GM21381 (cell line): ENCODE measurements at regions not wholly inside any gene's neighbourhood (a gene's known extent, or its start where the extent isn't known, plus 50 kb on each side); places are given as distances from the start of the nearest gene placed in this dataset.

Experiments
- ATAC-seq: cut with Tn5 transposase; IDR thresholded peaks from one replicate; pipeline ENCODE4 v1.9.1; 2021; ENCODE audit warnings: mild to moderate bottlenecking, moderate library complexity; ENCODE audit not compliant: unreplicated experiment

- ATAC-seq, result no peak
Measured at GRCh38 chr2:235139956-235140800, 188.4 kb downstream of the SH3BP4 start.

- no peak for ATAC-seq
Measured at GRCh38 chr2:235140801-235141081, 188.9 kb downstream of the SH3BP4 start.

- no peak for ATAC-seq
Measured at GRCh38 chr2:235141411-235142128, 189.8 kb downstream of the SH3BP4 start.

DNA sequence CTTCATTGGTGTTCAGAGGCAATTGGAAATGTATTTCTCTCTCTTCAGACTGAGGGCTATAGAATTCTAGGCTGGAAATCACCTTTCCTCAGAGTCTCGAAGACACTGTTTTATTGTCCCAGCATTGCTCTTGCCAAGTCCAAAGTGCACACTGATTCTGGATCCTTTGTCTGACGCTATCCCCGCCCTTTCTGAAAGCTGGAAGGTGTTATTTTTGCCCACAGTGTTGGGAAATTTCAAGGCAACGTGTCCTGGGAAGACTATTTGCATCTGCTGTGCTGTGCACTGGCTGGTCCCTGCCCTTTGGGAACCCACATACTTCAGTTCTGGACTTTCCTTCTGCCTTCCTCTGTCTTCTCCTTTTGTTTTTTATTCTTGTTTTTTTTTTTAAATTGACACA is 190.8 kb downstream of the SH3BP4 start:
- ATAC-seq, result no peak

DNA sequence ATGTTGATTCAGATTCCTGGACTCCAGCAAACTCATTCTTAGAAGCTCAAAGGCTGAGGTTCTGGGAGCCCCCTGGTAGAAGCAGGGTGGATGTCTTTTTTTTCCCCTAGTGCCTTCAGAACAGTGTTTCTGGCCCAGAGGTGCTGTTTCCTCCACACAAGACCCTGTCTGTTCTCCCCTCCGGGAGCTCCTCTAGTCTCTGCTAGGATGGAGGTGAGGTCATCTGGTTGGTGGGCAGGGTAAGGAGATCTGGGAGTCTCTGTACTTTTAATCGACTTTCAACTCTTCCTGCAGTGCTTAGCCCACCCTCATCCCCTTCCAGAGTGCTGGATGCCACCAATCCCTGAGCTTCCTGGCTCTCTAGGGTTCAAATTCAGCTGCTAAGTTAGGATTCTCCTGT is 192.0 kb downstream of the SH3BP4 start:
- ATAC-seq, result no peak

DNA sequence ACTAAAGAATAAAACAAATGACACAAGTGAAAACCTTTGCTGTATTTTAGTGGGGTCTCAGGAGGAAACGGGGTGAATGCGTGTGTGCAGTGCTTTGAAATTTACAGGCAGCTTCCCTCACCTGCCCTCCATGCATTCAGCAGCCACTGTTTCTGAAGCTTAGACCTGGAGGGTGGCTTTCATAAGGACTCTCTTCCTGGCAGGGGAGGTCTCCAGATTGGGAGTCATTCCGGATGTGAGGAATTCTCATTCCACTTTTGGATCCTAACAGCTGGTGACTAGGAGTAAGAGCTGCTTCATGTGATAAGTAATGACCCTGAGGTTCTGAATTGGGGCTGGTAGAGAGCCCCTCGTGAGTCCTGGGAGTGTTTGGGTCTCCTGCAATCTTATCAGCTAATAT is 192.5 kb downstream of the SH3BP4 start:
- ATAC-seq, result no peak

DNA sequence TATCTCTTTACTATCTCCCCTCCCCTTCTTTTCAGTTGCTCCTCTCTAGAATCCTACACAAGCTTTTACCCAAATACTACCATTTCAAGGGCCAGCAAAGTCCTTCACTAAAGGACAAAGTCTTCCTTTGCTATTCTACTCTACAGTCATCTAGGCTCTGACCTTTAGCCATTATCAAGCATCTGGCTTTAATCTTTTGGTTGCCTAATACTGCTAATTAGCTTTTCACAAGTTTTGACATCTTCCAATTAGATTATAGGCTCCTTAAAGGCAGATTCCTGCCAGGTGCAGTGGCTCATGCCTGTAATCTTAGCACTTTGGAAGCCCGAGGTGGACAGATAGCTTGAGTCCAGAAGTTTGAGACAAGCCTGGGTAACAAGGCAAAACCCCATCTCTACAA is 194.4 kb downstream of the SH3BP4 start:
- ATAC-seq, result no peak

DNA sequence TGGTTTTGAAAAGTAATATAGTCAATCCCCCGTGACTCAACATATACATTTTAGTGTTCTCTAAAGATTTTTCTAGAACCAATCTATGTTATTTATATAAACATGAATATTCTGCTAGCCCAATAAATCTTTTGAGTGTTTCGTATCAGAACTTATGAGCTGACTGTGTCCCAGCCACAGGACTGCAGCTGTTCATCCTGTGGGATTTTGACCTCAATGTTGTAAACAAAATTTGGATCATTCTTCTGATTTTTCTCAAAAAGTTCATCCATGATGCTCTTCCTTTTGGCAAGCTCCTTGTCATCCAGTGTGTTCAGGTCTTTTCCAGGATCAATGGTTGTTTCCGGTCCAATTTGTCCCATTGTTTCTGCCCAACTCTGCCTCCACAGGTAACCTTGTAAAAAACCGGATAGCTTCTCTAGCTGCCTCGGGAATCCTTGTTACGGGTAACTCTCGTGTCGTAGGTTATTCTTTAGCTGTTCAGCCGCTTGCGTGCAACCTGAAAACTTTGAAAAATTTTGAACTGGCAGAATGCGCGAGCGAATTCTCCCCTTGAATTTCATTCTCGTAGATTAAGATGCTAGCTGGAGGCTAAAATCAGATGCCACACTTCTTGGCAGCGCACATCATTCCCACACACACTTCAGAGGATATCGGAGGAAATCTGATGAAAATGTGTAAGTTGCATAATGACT is 195.2 kb downstream of the SH3BP4 start:
- no peak for ATAC-seq

DNA sequence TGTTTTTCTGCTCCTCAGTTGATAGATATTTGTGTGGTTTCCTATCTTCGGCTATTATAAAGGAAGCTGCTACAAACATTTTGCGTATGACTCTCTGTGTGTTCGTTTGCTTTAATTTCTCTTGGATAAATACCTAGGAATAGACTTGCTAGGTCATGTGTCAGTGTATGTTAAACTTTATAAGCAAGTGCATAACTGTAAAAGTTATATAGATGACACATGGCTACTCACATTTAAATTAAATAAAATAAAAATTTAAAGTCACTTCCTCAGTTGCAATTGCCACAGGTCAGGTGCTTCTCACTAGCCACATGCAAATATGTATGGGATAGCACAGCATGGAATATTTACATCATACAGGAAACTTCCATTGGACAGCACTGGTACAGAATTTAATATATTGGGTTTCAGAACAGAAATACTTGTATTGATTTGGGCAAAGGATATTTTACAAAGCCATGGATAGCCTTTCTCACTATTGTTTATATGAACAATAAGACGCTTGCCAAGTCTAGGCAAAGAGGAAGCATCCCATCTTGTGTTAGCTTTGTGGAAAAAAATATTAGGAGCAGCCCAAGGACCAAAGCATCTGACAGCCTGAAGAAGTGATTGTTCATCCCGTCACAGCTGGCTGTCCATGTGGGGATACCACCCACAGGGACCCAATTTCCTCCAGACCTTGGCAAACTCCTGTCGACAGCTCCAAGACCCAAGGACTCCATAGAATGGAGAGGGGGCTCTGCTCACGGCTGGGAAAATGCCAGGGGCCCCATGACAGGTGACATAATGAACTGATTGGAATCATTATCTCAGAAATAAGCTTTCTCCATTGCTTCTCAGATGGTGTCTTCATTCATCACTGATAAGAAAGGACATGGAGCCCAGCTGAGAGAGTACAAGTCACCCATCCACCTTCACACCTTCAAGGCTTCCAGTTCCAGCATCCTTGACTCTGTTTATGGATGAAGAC is 196.7 kb downstream of the SH3BP4 start:
- ATAC-seq, result no peak

GRCh38 chr2:235149240-235149659 is 197.4 kb downstream of the SH3BP4 start:
- ATAC-seq, result no peak

GRCh38 chr2:235149736-235150135 is 197.9 kb downstream of the SH3BP4 start:
- ATAC-seq, result no peak

DNA sequence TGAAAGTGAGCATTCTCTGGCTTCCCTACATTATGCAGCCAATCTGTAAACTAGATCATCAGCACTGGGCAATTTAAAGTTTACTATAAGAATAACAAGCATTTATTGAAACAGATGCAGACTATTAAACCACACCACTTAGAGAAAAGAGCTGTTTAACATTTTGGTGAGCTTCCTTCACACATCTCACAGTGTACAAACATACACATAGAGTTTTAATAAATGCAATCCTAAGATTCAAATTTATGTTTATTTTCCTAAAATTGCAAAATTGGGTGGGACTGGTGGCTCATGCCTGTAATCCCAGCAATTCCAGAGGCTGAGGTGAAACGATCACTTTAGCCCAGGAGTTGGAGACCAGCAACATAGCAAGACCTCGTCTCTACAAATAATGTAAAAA is 199.3 kb downstream of the SH3BP4 start:
- ATAC-seq, result no peak

DNA sequence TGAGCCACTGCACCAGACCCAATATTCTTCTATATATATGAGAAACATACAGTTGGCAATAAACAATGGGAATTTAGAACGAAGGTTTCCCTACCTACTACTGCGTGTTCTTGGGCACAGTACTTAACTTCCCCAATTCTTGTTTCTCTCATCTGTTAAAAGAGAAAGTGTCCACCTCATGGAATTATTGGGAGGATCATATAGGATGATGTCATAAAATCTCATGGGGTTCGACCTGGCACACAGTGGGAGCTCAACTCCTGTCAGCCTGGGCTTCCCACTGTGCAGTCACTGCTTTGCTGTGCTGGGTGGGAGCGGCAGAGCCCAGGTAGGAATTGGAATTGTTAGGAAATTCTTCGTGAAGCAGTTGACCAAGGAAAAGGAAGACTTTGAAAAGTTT is 203.3 kb downstream of the SH3BP4 start:
- no peak for ATAC-seq

DNA sequence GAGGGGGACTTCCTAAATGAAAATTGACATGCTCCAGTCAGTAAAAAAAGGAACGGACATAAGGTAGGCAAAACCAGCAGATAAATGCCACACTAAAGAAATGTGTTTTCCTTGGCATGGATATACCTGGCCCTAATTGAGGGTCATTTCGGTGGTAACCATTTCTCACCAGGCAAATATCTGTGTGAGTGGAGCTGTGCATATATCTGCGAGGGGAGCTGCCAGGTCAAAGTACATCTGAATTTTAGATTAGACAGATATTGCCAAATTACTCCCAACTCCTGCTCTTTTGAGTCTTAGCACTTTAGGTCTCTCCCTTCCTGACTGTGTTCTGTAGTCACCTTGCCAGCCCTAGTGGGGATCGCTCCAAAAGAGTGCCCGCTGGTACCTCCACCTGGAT is 204.2 kb downstream of the SH3BP4 start:
- ATAC-seq, result no peak

DNA sequence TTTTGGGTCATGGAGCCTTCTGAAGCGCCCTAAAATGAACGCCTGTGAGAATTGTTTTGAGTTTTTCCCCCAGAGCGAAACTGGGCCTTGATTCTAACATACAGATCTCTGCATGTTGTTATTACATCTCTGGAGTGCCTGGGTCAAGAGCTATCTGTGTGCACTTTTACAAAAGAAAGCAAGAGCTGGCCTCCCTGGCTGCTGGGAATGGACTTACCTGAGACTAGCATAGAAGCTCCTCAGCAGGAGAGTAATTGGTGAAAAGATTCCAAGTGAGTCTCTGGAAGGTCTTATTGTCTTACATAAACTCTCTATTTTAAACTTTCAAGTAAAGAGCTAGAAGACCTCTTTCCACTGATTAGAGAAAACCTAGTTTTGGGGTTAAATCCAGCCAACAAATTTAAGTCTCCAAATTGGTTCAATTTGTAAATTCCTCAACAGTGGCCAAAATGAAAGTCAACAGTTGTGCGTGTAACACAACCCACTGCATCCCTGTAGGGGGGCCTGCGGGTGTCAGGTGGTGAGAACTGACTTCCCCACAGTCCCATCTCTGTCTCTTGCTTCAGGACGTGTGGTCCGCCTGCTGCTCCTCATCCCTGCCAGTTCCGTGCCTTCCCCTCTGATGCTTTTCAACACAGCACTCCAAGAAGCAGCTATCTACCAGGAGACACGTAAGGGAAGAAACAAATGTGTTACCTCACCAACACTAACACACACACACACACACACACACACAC is 206.1 kb downstream of the SH3BP4 start:
- ATAC-seq, result no peak

DNA sequence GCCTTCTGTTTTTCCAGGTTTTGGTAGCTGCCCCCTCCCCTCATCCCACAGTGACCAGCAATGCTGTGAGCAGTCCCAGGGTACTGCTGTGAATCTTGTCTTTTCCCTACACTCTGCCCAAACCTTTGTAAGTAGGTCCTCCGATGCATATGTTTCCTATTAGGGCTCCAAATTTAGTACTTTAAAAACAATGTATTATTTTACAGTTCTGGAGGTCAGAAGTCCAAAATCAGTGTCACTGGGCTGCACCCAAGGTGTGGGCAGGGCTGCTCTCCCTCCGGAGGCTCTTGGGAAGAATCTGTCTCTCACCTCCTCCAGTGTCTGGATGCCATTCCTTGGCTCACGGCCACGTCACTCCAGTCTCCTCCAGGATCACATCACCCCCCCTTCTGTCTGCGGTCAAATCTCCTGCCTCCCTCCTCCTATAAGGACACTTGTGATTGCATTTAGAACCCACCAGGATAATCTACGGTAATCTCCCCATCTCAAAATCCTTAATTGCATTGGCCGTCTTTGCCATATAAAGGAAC is 208.5 kb downstream of the SH3BP4 start:
- no peak for ATAC-seq

- no peak for ATAC-seq
Measured at GRCh38 chr2:235161565-235161964, 209.7 kb downstream of the SH3BP4 start.

DNA sequence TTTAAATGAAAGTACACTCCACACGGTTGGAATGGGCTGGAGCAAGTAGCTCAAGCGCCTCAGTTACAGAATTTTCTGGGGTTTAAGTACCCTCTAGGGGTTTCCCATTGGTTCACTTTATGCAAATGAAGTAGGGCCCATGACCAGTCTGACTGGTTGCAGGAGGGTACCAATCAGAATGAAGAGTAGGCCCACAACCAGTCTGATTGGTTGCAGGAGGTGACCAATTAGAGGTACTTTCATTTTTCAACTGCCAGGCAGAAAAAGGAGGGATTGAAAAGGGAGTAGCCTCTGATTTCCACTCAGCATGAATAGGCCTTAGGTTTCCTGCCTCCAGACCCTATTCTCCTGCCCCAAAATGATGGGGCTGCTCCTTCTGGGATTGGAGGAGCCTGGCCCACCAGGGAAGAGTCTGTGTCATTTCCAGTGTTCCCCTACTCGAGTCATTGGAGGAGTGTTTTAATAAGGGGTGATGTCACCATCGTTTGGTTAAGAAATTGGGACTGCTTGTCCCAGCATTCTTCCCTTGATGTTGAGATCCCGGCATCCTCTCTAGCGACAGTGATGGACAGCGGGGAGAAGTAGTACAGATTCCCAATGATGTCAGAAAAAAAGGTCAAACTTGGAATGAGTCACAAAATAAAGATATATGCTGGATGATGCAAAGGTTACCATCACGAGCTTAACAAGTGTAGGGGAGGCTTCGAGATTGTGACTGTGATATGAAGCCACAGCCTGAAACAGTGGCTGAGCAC is 210.4 kb downstream of the SH3BP4 start:
- ATAC-seq, result no peak

GRCh38 chr2:235162837-235163197 is 211.0 kb downstream of the SH3BP4 start:
- ATAC-seq, result no peak
